ENCODE measurements at regions not wholly inside any gene's neighbourhood (a gene's known extent, or its start where the extent isn't known, plus 50 kb on each side); places are given as distances from the start of the nearest gene placed in this dataset.

DNA sequence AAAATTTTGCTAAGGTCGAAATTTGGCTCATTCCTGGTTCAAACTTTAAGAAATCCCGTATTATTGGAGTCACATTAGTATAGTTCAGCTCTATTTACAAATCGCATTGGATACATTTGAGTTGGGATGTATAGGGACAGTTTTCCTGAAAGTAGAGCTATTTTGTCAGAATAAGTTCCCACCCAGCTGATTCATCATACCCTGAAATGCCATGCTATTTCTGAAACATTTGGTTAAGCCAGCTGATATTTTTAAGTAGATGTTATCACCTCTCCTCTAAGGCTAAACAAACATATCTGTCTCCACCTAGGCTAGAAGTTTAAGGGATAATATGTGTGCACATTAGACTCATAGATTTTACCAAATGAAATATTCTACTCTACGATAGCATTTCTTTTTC lies 226.2 kb upstream of the ARGLU1 start:
- H3K27me3 Mint-ChIP-seq (ENCODE audit: low read depth) = peaks cover 17% of the 10 kb centered on the region
- no peaks in the 10 kb centered on the region for H3K36me3 Mint-ChIP-seq
- peaks cover 18% of the 10 kb centered on the region for H3K4me1 Mint-ChIP-seq
- TF ChIP-seq, protein P1, sequence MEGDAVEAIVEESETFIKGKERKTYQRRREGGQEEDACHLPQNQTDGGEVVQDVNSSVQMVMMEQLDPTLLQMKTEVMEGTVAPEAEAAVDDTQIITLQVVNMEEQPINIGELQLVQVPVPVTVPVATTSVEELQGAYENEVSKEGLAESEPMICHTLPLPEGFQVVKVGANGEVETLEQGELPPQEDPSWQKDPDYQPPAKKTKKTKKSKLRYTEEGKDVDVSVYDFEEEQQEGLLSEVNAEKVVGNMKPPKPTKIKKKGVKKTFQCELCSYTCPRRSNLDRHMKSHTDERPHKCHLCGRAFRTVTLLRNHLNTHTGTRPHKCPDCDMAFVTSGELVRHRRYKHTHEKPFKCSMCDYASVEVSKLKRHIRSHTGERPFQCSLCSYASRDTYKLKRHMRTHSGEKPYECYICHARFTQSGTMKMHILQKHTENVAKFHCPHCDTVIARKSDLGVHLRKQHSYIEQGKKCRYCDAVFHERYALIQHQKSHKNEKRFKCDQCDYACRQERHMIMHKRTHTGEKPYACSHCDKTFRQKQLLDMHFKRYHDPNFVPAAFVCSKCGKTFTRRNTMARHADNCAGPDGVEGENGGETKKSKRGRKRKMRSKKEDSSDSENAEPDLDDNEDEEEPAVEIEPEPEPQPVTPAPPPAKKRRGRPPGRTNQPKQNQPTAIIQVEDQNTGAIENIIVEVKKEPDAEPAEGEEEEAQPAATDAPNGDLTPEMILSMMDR (IDR thresholded peaks at IDR 0.05; ENCODE audit: unreplicated experiment) = no peak
- no peak overlapping the region for H3K27ac Mint-ChIP-seq
- no peak for DNase-seq (ENCODE audit: low spot score in 2 of 2, unreplicated experiment in 2 of 2)
- no peak overlapping the region for H3K4me3 Mint-ChIP-seq
- no peaks in the 10 kb centered on the region for H3K9me3 Mint-ChIP-seq

DNA sequence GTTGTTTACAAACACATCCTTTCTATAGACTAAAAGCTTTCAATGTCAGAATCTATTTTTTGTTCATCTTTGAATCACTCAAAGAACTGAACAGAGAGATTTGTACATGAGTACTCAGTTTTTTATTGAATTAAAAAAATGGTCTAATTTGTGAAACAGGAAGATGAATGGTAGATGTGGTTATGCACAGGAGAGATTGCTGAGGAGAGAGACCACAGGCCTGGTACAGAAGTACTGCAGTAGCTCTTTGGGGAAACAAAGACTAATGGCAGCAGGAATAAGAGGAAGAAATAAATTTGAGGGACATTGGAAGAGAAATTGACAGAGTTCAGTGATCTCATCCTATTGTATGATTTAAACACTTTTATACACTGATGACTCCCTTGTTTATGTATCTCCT lies 222.0 kb upstream of the ARGLU1 start:
- Mint-ChIP-seq H3K27ac (no peak overlapping the region), H3K36me3 (no peaks in the 10 kb centered on the region), H3K9me3 (no peaks in the 10 kb centered on the region), H3K27me3 (ENCODE audit: low read depth) (no peaks in the 10 kb centered on the region), H3K4me1 (peaks cover 4% of the 10 kb centered on the region), H3K4me3 (no peak overlapping the region)
- TF ChIP-seq, protein P1 (IDR thresholded peaks at IDR 0.05; ENCODE audit: unreplicated experiment) = no peak
- DNase-seq (ENCODE audit: low spot score in 2 of 2, unreplicated experiment in 2 of 2) = no peak

DNA sequence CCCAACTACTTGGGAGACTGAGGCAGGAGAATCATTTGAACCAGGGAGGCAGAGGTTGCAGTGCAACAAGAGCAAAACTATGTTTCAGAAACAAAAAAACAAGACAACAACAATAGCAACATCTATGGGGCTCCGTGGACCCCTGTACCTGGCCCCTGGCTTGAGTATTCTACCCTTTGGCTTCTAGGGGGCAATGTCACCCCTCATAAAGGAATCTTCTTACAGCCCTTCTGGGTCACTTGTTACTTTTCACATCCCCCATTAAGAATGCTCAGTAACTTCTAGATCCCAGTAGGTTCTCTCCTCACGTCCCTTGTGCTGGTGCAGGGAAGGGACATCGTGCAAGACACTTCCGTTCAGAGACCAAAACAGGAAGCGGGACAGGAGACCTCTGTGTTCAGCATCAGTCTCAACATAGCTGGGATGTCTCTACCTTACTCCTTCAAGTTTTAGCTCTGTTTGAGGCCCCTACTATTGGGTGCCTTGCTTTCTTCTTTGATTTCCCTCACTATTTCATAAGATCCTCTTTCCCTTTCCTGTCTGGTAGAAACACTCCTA lies 218.1 kb upstream of the ARGLU1 start:
- H3K36me3 Mint-ChIP-seq = no peaks in the 10 kb centered on the region
- no peaks in the 10 kb centered on the region for H3K27me3 Mint-ChIP-seq (ENCODE audit: low read depth)
- no peak for DNase-seq (ENCODE audit: low spot score in 2 of 2, unreplicated experiment in 2 of 2)
- no peak overlapping the region for H3K4me3 Mint-ChIP-seq
- H3K4me1 Mint-ChIP-seq = no peaks in the 10 kb centered on the region
- TF ChIP-seq, protein P1 (IDR thresholded peaks at IDR 0.05; ENCODE audit: unreplicated experiment) = no peak
- no peaks in the 10 kb centered on the region for H3K9me3 Mint-ChIP-seq
- no peak overlapping the region for H3K27ac Mint-ChIP-seq

DNA sequence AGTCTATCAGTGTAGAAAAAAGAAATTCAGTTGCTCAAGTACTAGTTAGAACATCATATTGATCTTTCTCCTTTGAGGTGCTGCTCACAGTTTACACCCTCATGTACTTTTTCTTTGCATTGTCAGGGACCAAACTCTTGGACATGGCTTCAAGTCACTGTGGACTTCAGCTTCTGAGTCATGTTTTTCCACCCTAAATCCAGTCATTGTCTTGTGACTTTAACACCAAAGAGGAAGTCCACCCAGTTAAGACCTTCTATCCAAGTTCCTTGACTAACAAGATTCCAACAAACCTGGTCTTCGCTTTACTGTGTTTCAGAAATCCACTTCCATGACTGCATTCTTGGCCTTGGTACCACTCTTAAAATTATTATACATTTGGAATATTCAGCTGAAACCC lies 206.7 kb upstream of the ARGLU1 start:
- Mint-ChIP-seq H3K27me3 (ENCODE audit: low read depth) (no peaks in the 10 kb centered on the region), H3K36me3 (no peaks in the 10 kb centered on the region), H3K9me3 (peaks cover 12% of the 10 kb centered on the region), H3K4me3 (no peak overlapping the region), H3K4me1 (no peaks in the 10 kb centered on the region), H3K27ac (no peak overlapping the region)
- no peak for DNase-seq (ENCODE audit: low spot score in 2 of 2, unreplicated experiment in 2 of 2)
- TF ChIP-seq, protein P1 (IDR thresholded peaks at IDR 0.05; ENCODE audit: unreplicated experiment) = no peak

DNA sequence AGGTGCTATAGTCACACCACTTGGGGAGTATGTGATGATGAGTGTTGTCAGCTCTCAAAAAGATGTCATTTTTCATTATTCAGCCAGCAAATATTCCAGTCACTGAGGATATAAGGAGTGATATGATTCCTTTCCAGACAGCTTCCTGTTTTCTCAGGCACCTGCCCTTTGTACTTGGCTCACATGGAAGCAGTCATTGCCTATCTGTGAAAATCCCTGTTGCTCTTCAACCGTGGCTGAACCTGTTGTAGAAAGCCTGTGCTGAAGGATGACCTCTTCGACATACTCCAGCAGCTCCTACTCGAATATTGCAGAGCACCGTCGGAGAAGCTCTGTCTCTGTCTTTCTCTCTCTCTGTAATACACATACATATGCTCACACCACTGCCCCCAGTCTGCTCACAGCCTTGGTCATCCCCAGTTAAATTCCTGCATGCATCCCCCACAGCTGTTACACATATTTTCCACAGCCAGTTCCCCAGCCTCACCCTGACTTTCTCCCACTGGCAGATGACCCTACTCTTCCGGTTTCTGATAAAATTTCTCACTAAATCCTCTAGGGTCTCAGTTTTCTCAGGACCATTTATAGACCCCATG lies 204.2 kb upstream of the ARGLU1 start:
- TF ChIP-seq, protein P1 (IDR thresholded peaks at IDR 0.05; ENCODE audit: unreplicated experiment) = no peak
- H3K27me3 Mint-ChIP-seq (ENCODE audit: low read depth) = no peaks in the 10 kb centered on the region
- H3K36me3 Mint-ChIP-seq = peaks cover 2% of the 10 kb centered on the region
- peaks cover 25% of the 10 kb centered on the region for H3K9me3 Mint-ChIP-seq
- no peak for DNase-seq (ENCODE audit: low spot score in 2 of 2, unreplicated experiment in 2 of 2)
- H3K4me3 Mint-ChIP-seq = no peak overlapping the region
- no peak overlapping the region for H3K27ac Mint-ChIP-seq
- no peaks in the 10 kb centered on the region for H3K4me1 Mint-ChIP-seq
